ENCODE measurements at regions not wholly inside any gene's neighbourhood (a gene's known extent, or its start where the extent isn't known, plus 50 kb on each side); places are given as distances from the start of the nearest gene placed in this dataset.

GRCh38 chr3:193841581-193841980 is 248.6 kb downstream of the OPA1 start:
- Histone ChIP-seq H4K8ac (ENCODE audit: extremely low read depth, insufficient read depth, low read length) (no peak overlapping the region), H3K18ac (ENCODE audit: extremely low read depth, low read length) (no peak overlapping the region), H3K14ac (ENCODE audit: insufficient read length) (no peak overlapping the region), H3K4me2 (ENCODE audit: insufficient read depth in 1 of 2, low read depth in 2 of 2, low read length in 2 of 2) (no peak overlapping the region), H3K9ac (replicated peaks in 1 of 4; ENCODE audit: extremely low read depth in 1 of 4, low read depth in 3 of 4, low read length in 3 of 4) (no peak overlapping the region), H3K4me3 (ENCODE audit: extremely low read depth in 1 of 4, insufficient read depth in 2 of 4, low read depth in 3 of 4, low read length in 4 of 4) (no peak overlapping the region), H2BK5ac (ENCODE audit: low read depth, low read length) (no peak overlapping the region), H3K9me3 (ENCODE audit: insufficient read depth in 2 of 2, low read depth in 1 of 2, low read length in 1 of 2) (no peaks in the 10 kb centered on the region), H2BK20ac (ENCODE audit: low read length) (peak overlapping the region; percentile 68; the same call in 1 of the 2 replicates), H2BK120ac (replicated peaks; ENCODE audit: low read depth, low read length) (no peak overlapping the region), H3K27ac (ENCODE audit: low read depth, low read length) (no peak overlapping the region), H3K4me1 (replicated peaks in 1 of 4; ENCODE audit: control insufficient read depth in 3 of 4, insufficient read depth in 4 of 4, low read length in 3 of 4) (peaks cover 0 to 3% (median 1%) of the 10 kb centered on the region in 4 experiments; a peak in 3 of 7 replicates), H3K56ac (replicated peaks; ENCODE audit: insufficient read length, low read depth, low read length) (no peak overlapping the region), H4K5ac (ENCODE audit: insufficient read length, low read depth, low read length) (no peak overlapping the region), H3K23me2 (ENCODE audit: low read depth, low read length) (no peaks in the 10 kb centered on the region), H2AFZ (ENCODE audit: low read length) (no peak overlapping the region), H2BK15ac (ENCODE audit: low read length) (peak overlapping the region; percentile 41; the same call in 1 of the 2 replicates), H3K36me3 (ENCODE audit: control insufficient read depth in 2 of 4, insufficient read depth in 4 of 4, low read length in 3 of 4) (no peaks in the 10 kb centered on the region), H3K23ac (ENCODE audit: insufficient read length) (no peak overlapping the region), H2BK12ac (ENCODE audit: low read depth, low read length) (no peak overlapping the region), H3K4ac (replicated peaks; ENCODE audit: insufficient read length, low read depth, low read length) (no peak overlapping the region), H3K27me3 (replicated peaks in 1 of 4; ENCODE audit: control insufficient read depth in 3 of 4, extremely low read depth in 1 of 4, insufficient read depth in 3 of 4, low read length in 3 of 4) (peaks cover 0 to 2% (median 0%) of the 10 kb centered on the region in 4 experiments; a peak in 3 of 7 replicates), H4K91ac (replicated peaks; ENCODE audit: insufficient read length, low read length) (no peak overlapping the region), H4K20me1 (replicated peaks in 1 of 2; ENCODE audit: control insufficient read depth in 1 of 2, insufficient read depth in 2 of 2, low read length in 2 of 2) (no peaks in the 10 kb centered on the region), H3K79me2 (ENCODE audit: control insufficient read depth in 1 of 2, insufficient read depth in 2 of 2, low read length in 2 of 2) (no peaks in the 10 kb centered on the region), H2AK5ac (ENCODE audit: low read depth, low read length) (no peak overlapping the region), H3K79me1 (ENCODE audit: low read depth, low read length) (no peaks in the 10 kb centered on the region)
- TF ChIP-seq CBX8 (IDR thresholded peaks at IDR 0.05; ENCODE audit: borderline replicate concordance, low read depth, low read length) (no peak), SRF (IDR thresholded peaks at IDR 0.05; ENCODE audit: low read depth, low read length) (no peak), SIRT6 (IDR thresholded peaks at IDR 0.05; ENCODE audit: low read length) (no peak), SUZ12 (IDR thresholded peaks at IDR 0.05; ENCODE audit: low read length) (no peak), EGR1 (IDR thresholded peaks at IDR 0.05; ENCODE audit: borderline replicate concordance, low read depth, low read length) (no peak)
- POLR2A ChIA-PET (ENCODE audit: partially characterized antibody), result no interaction called here
- CTCF ChIA-PET (ENCODE audit: partially characterized antibody), result interaction anchor here (1.1 kb wide), 2 partner anchors 26 to 60 kb away, joined by 3 to 4 read pairs; no protein-coding TSS in a partner anchor
- FAIRE-seq, result no peak
- DNase-seq (ENCODE audit: low read depth in 1 of 2, low spot score in 2 of 2), result no peak
- 85% methylated on average over 4 of the region's 4 CpGs; no CpG with 5 or more reads in 1 of the 2 experiments for WGBS, 2 experiments (ENCODE audit: extremely low coverage in 1 of 2, insufficient coverage in 1 of 2, insufficient read length in 1 of 2, insufficient replicate concordance in 2 of 2, low coverage in 1 of 2, low lambda C conversion rate in 2 of 2, missing lambda C conversion rate in 1 of 2)

All from H1 (cell line).